ENCODE measurements at regions not wholly inside any gene's neighbourhood (a gene's known extent, or its start where the extent isn't known, plus 50 kb on each side); places are given as distances from the start of the nearest gene placed in this dataset.

GRCh38 chr4:189823591-189823990 is 117.1 kb upstream of the FRG1 start:
- TF ChIP-seq CTCF (IDR thresholded peaks at IDR 0.05) (no peak), POLR2AphosphoS5 (IDR thresholded peaks at IDR 0.05) (no peak)
